BJ (cell line): ENCODE measurements at regions not wholly inside any gene's neighbourhood (a gene's known extent, or its start where the extent isn't known, plus 50 kb on each side); places are given as distances from the start of the nearest gene placed in this dataset.

ENCODE experiments used
- CTCF ChIA-PET: fragments of 350-600 bp; formaldehyde crosslinking; extraction: SDS; loops from one replicate; lab custom pipeline; 2021; ENCODE audit warnings: antibody characterized with exemption, inconsistent platforms; lab: Yijun Ruan, JAX
- POLR2A ChIA-PET: fragments of 300-600 bp; sonication (Branson Sonifier 250); formaldehyde crosslinking; extraction: SDS; loops from one replicate; lab custom pipeline; 2021; ENCODE audit warnings: antibody characterized with exemption; lab: Charles Lee
- DNase-seq: peaks from one replicate; pipeline ENCODE4 v3.0.0-alpha.2; 2011; ENCODE audit warnings: low read depth
- H3K27me3 ChIP-seq: 2 replicates; pipeline ENCODE4 v1.6.0; 2011; ENCODE audit warnings: low read length; ENCODE audit not compliant: control insufficient read depth, insufficient read depth
- H3K36me3 ChIP-seq: 2 replicates; pipeline ENCODE4 v1.5.1; 2011; ENCODE audit warnings: low read length; ENCODE audit not compliant: control insufficient read depth, insufficient read depth
- H3K4me3 ChIP-seq: 2 replicates; pipeline ENCODE4 v1.5.1; 2011; ENCODE audit warnings: low read depth, mild to moderate bottlenecking, control low read depth, low read length
- CTCF ChIP-seq: IDR thresholded peaks from 2 replicates; pipeline ENCODE4 v1.5.1; 2011; ENCODE audit warnings: low read depth, mild to moderate bottlenecking, control low read depth, inconsistent platforms, low read length, moderate library complexity; ENCODE audit not compliant: insufficient read depth

- no peak for TF ChIP-seq CTCF
- no peak overlapping the region for H3K4me3 ChIP-seq
- POLR2A ChIA-PET: no interaction called here
- CTCF ChIA-PET: no interaction called here
- DNase-seq: no peak
- no peaks in the 10 kb centered on the region for H3K36me3 ChIP-seq
- no peaks in the 10 kb centered on the region for H3K27me3 ChIP-seq
Observed at GRCh38 chr3:84125201-84125721, 833.5 kb upstream of the CADM2 start.

- no peak for DNase-seq
- TF ChIP-seq CTCF: no peak
- CTCF ChIA-PET: no interaction called here
- POLR2A ChIA-PET: no interaction called here
- H3K36me3 ChIP-seq: no peaks in the 10 kb centered on the region
- no peaks in the 10 kb centered on the region for H3K27me3 ChIP-seq
- H3K4me3 ChIP-seq: no peak overlapping the region
Observed at GRCh38 chr3:84125760-84126159, 833.0 kb upstream of the CADM2 start.

- POLR2A ChIA-PET: no interaction called here
- TF ChIP-seq CTCF: no peak
- no peak overlapping the region for H3K4me3 ChIP-seq
Observed at GRCh38 chr3:84126160-84126559, 832.6 kb upstream of the CADM2 start.

GRCh38 chr3:84128024-84128423 is 830.8 kb upstream of the CADM2 start:
- no peak for DNase-seq
- TF ChIP-seq CTCF: no peak
- H3K27me3 ChIP-seq: no peaks in the 10 kb centered on the region
- ChIA-PET CTCF (no interaction called here), POLR2A (no interaction called here)
- H3K4me3 ChIP-seq: no peak overlapping the region
- H3K36me3 ChIP-seq: no peaks in the 10 kb centered on the region

More at GRCh38 chr3:84126160-84126559, 832.6 kb upstream of the CADM2 start:
- DNase-seq: no peak
- CTCF ChIA-PET: no interaction called here
- Histone ChIP-seq H3K36me3 (no peaks in the 10 kb centered on the region), H3K27me3 (no peaks in the 10 kb centered on the region)

- DNase-seq: no peak
- TF ChIP-seq CTCF: no peak
- CTCF ChIA-PET: no interaction called here
- H3K4me3 ChIP-seq: no peak overlapping the region
- no peaks in the 10 kb centered on the region for H3K27me3 ChIP-seq
- POLR2A ChIA-PET: no interaction called here
- no peaks in the 10 kb centered on the region for H3K36me3 ChIP-seq
Observed at GRCh38 chr3:84136425-84136824, 822.4 kb upstream of the CADM2 start.
